ENCODE measurements at regions not wholly inside any gene's neighbourhood (a gene's known extent, or its start where the extent isn't known, plus 50 kb on each side); places are given as distances from the start of the nearest gene placed in this dataset.

DNA sequence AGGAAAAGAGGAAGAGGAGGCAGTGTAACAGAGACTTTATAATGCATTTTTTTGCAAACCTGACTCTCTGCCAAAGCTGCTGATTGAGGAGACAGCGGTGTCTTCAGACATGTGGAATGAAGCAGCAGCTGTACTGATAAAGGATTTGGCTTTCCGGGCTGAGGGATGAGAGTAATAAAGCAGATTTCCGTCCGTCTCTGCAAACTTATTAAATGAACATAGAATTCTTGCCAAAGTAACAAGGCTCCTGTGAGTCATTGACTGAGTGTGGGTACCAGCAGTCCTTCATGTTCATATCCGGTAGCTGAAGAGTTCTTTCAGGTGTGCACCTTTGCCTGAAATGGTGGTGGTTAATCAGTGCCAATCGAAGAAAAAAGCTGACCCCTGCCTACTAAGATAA lies 112.6 kb downstream of the LIG4 start:
- Histone ChIP-seq H3K4me3 (no peak overlapping the region), H3K9me3 (no peaks in the 10 kb centered on the region), H3K27me3 (no peaks in the 10 kb centered on the region), H3K27ac (replicated peaks in 1 of 4) (no peak overlapping the region), H3K36me3 (no peaks in the 10 kb centered on the region), H3K4me1 (no peaks in the 10 kb centered on the region)
- no peak for TF ChIP-seq EP300 (IDR thresholded peaks at IDR 0.05)
- TF ChIP-seq POLR2AphosphoS5 (IDR thresholded peaks at IDR 0.05), result no peak
- no peak for TF ChIP-seq POLR2A (IDR thresholded peaks at IDR 0.05; ENCODE audit: low read depth)
- TF ChIP-seq, protein P1, sequence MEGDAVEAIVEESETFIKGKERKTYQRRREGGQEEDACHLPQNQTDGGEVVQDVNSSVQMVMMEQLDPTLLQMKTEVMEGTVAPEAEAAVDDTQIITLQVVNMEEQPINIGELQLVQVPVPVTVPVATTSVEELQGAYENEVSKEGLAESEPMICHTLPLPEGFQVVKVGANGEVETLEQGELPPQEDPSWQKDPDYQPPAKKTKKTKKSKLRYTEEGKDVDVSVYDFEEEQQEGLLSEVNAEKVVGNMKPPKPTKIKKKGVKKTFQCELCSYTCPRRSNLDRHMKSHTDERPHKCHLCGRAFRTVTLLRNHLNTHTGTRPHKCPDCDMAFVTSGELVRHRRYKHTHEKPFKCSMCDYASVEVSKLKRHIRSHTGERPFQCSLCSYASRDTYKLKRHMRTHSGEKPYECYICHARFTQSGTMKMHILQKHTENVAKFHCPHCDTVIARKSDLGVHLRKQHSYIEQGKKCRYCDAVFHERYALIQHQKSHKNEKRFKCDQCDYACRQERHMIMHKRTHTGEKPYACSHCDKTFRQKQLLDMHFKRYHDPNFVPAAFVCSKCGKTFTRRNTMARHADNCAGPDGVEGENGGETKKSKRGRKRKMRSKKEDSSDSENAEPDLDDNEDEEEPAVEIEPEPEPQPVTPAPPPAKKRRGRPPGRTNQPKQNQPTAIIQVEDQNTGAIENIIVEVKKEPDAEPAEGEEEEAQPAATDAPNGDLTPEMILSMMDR (IDR thresholded peaks at IDR 0.05), result no peak
- intact Hi-C loops (cut with DNase I), result no loop called here
- WGBS, result 53% methylated on average over 6 of the region's 6 CpGs
- no peak for DNase-seq (ENCODE audit: extremely low spot score)

DNA sequence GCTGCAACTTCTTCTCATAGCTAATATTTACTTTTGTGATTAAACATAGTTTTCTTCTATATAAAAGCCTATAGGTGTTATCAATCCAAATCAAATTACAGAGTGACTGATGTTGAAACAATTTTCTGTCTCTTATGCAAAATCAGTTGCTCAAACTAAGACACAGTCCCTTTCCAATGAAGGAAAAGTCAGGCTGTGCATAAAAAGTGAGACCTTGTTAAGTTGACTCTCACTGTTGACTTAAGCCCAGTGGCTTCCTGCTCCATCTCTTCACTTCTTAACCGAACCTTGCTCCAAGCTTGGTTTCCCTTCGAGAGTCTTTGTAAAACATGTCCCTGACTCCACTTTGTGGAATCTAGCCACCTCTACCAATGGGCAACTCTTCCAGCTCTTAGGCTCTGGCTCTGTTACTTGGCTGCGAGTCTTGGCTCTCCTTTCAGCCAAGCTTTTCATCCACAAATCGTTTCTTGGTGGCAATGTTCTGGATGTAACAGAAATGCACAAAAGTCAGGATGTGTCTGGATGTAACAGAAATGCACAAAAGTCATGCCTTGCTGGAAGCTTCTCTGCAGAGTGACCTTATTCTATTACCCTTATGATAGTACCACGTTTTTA lies 118.9 kb downstream of the LIG4 start:
- intact Hi-C loops (cut with DNase I), result no loop called here
- Histone ChIP-seq H3K9me3 (no peaks in the 10 kb centered on the region), H3K27me3 (no peaks in the 10 kb centered on the region), H3K4me1 (no peaks in the 10 kb centered on the region), H3K4me3 (no peak overlapping the region), H3K27ac (replicated peaks in 1 of 4) (no peak overlapping the region), H3K36me3 (no peaks in the 10 kb centered on the region)
- no peak for DNase-seq (ENCODE audit: extremely low spot score)
- TF ChIP-seq POLR2AphosphoS5 (IDR thresholded peaks at IDR 0.05), result no peak
- TF ChIP-seq POLR2A (IDR thresholded peaks at IDR 0.05; ENCODE audit: low read depth), result no peak
- TF ChIP-seq EP300 (IDR thresholded peaks at IDR 0.05), result no peak
- TF ChIP-seq, protein P1 (IDR thresholded peaks at IDR 0.05), result no peak
- WGBS, result 70% methylated on average over 5 of the region's 5 CpGs

DNA sequence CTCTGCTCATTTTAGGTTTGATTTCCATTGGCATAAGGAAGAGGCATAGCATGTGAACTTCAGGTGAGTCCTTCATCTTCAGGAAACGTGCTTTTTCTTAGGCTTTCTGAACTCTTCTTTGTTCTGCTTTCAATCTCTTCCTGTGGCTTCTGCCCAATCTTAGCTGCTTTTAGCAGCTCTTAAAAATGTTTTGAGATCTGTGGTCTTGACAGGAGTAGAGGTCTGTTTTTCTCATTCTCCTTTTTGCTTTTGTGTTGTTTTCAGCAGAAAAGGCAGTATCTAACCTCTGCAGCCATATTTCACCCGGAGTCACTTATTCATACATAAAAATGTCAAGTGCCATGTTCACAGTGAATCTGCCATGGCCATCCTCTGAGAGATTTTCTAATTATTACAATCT lies 120.3 kb downstream of the LIG4 start:
- Histone ChIP-seq H3K27me3 (no peaks in the 10 kb centered on the region), H3K36me3 (no peaks in the 10 kb centered on the region), H3K4me1 (no peaks in the 10 kb centered on the region), H3K9me3 (no peaks in the 10 kb centered on the region), H3K4me3 (no peak overlapping the region), H3K27ac (replicated peaks in 1 of 4) (no peak overlapping the region)
- DNase-seq (ENCODE audit: extremely low spot score), result no peak
- WGBS, result 63% methylated on average over 2 of the region's 2 CpGs
- intact Hi-C loops (cut with DNase I), result no loop called here
- TF ChIP-seq, protein P1 (IDR thresholded peaks at IDR 0.05), result no peak
- no peak for TF ChIP-seq EP300 (IDR thresholded peaks at IDR 0.05)
- TF ChIP-seq POLR2A (IDR thresholded peaks at IDR 0.05; ENCODE audit: low read depth), result no peak
- TF ChIP-seq POLR2AphosphoS5 (IDR thresholded peaks at IDR 0.05), result no peak

DNA sequence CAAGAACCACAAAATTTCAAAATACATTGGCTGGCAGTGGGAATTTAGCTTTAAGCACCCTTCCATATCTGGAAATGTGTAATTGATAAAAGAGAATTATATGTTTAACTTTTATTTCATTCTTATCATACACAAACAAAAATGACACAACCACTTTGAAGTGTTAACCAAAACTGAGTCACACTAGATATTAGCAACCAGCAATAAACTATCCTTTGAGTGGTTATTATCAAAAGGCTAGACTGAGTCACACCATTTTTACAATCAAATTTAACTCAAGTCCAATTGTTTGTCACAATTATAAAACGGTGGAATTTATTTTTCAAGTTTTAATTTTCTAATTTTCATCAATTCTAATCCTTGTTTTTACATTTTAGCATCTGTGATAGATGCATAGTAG lies 121.7 kb downstream of the LIG4 start:
- H3K9me3 ChIP-seq, result no peaks in the 10 kb centered on the region
- intact Hi-C loops (cut with DNase I), result no loop called here
- TF ChIP-seq EP300 (IDR thresholded peaks at IDR 0.05), result no peak
- TF ChIP-seq, protein P1 (IDR thresholded peaks at IDR 0.05), result no peak
- TF ChIP-seq POLR2A (IDR thresholded peaks at IDR 0.05; ENCODE audit: low read depth), result no peak
- no peak for TF ChIP-seq POLR2AphosphoS5 (IDR thresholded peaks at IDR 0.05)
- H3K36me3 ChIP-seq, result no peaks in the 10 kb centered on the region
- no peaks in the 10 kb centered on the region for H3K27me3 ChIP-seq
- no peak for DNase-seq (ENCODE audit: extremely low spot score)
- H3K4me3 ChIP-seq, result no peak overlapping the region
- 22% methylated on average over 1 of the region's 1 CpG for WGBS
- H3K4me1 ChIP-seq, result no peaks in the 10 kb centered on the region
- H3K27ac ChIP-seq (replicated peaks in 1 of 4), result no peak overlapping the region

DNA sequence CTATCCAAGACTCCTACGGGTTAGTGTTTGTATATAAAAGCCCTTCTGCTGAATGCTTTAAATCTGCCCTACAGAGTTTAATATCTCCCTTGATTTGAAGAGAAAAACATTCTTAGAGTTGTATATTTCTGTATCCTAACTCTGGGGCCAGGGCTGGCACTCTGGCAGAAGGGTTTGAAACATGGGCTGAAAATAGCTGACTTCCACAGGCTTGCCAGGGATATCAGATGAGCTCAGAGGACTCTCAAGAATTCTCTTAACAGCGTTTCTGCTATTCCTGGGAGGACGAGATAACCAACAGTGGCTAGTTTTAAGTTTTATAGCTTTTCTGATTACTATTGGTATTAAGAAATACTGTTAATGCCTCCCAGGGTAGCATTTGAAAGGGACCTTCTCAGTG lies 127.5 kb downstream of the LIG4 start:
- H3K36me3 ChIP-seq, result no peaks in the 10 kb centered on the region
- intact Hi-C loops (cut with DNase I), result no loop called here
- H3K4me1 ChIP-seq, result no peaks in the 10 kb centered on the region
- no peak overlapping the region for H3K27ac ChIP-seq (replicated peaks in 1 of 4)
- no peak overlapping the region for H3K4me3 ChIP-seq
- 38% methylated on average over 3 of the region's 3 CpGs for WGBS
- no peaks in the 10 kb centered on the region for H3K9me3 ChIP-seq
- H3K27me3 ChIP-seq, result no peaks in the 10 kb centered on the region
- no peak for TF ChIP-seq POLR2AphosphoS5 (IDR thresholded peaks at IDR 0.05)
- TF ChIP-seq EP300 (IDR thresholded peaks at IDR 0.05), result no peak
- no peak for TF ChIP-seq POLR2A (IDR thresholded peaks at IDR 0.05; ENCODE audit: low read depth)
- TF ChIP-seq, protein P1 (IDR thresholded peaks at IDR 0.05), result no peak
- no peak for DNase-seq (ENCODE audit: extremely low spot score)
